Uterus (tissue), 3 donors: ENCODE measurements at regions not wholly inside any gene's neighbourhood (a gene's known extent, or its start where the extent isn't known, plus 50 kb on each side); places are given as distances from the start of the nearest gene placed in this dataset.

Experiments used
- DNase-seq, 2 donors: peaks; one replicate each; pipeline ENCODE4 v3.0.0-alpha.2; 2019 to 2020
- H3K27ac ChIP-seq, 2 donors: fragments of 200-600 bp; sonication (generic); 1 replicate in 1 of 2; 2 replicates in 1 of 2; pipeline ENCODE4 v1.5.1; 2016 to 2018
- H3K27me3 ChIP-seq, 2 donors: fragments of 200-600 bp; sonication (generic); one replicate each; pipeline ENCODE4 v1.5.1; 2018 to 2019; ENCODE audit warnings: control low read depth in 1 of 2
- H3K36me3 ChIP-seq, 2 donors: fragments of 200-600 bp; sonication (generic); one replicate each; pipeline ENCODE4 v1.5.1; 2019; ENCODE audit warnings: control low read depth in 1 of 2
- H3K4me1 ChIP-seq, 2 donors: fragments of 200-600 bp; sonication (generic); one replicate each; pipeline ENCODE4 v1.5.1; 2018 to 2019; ENCODE audit warnings: control low read depth in 1 of 2
- H3K4me3 ChIP-seq, 2 donors: fragments of 200-600 bp; sonication (generic); 1 replicate in 1 of 2; 2 replicates in 1 of 2; pipeline ENCODE4 v1.5.1; 2018 to 2019; ENCODE audit warnings: mild to moderate bottlenecking in 1 of 2
- H3K9me3 ChIP-seq, 2 donors: fragments of 200-600 bp; sonication (generic); one replicate each; pipeline ENCODE4 v1.5.1; 2019; ENCODE audit warnings: control low read depth in 1 of 2
- POLR2A ChIP-seq, 2 donors: fragments of 450-650 bp; IDR thresholded peaks; one replicate each; pipeline ENCODE4 v1.6.1; 2016; ENCODE audit warnings: antibody characterized with exemption in 2 of 2, mild to moderate bottlenecking in 1 of 2, moderate library complexity in 1 of 2
- intact Hi-C: fragments of 100-400 bp; cut with DNase I; formaldehyde crosslinking; loops from one replicate; pipeline ENCODE4 v1.15.1; 2023; ENCODE audit warnings: low total_unique reads
- TF ChIP-seq, protein P1 (sequence below), 4 experiments: fragments of 200-600 bp in 2 of 4; fragments of 450-650 bp in 2 of 4; sonication (generic) in 2 of 4; IDR thresholded peaks; one replicate each; pipeline ENCODE4 v1.5.1; 2016 to 2019; ENCODE audit warnings: antibody characterized with exemption in 4 of 4, mild to moderate bottlenecking in 2 of 4, moderate library complexity in 1 of 4
- donor health status: DM: yes; HTN: yes; CAD: no.

DNA sequence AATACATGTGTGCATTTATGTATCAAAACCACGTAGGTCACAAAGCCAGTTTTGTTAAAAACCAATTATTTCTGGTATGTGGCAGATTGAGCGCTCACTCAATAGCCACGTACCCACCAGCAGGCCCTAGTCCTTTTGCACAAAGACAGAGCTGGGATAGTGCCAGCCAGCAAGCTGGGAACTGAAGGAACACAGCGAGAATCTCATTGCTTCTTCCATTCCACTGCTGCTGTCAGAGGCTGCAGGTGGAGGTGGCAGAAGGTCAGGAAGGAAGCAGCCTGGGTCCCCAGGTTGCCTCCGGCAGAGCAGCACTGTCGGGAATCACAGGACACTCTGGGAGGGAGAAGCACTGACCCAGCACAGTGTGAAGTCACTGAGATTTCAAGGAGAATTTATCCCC lies 385.5 kb upstream of the PFKP start:
- no peaks in the 10 kb centered on the region for H3K27me3 ChIP-seq
- H3K36me3 ChIP-seq = no peaks in the 10 kb centered on the region
- no peak overlapping the region for H3K4me3 ChIP-seq
- H3K4me1 ChIP-seq = peaks cover 0 to 4% of the 10 kb centered on the region in 2 donors
- DNase-seq = no peak
- TF ChIP-seq POLR2A (IDR thresholded peaks at IDR 0.05) = no peak
- TF ChIP-seq, protein P1, sequence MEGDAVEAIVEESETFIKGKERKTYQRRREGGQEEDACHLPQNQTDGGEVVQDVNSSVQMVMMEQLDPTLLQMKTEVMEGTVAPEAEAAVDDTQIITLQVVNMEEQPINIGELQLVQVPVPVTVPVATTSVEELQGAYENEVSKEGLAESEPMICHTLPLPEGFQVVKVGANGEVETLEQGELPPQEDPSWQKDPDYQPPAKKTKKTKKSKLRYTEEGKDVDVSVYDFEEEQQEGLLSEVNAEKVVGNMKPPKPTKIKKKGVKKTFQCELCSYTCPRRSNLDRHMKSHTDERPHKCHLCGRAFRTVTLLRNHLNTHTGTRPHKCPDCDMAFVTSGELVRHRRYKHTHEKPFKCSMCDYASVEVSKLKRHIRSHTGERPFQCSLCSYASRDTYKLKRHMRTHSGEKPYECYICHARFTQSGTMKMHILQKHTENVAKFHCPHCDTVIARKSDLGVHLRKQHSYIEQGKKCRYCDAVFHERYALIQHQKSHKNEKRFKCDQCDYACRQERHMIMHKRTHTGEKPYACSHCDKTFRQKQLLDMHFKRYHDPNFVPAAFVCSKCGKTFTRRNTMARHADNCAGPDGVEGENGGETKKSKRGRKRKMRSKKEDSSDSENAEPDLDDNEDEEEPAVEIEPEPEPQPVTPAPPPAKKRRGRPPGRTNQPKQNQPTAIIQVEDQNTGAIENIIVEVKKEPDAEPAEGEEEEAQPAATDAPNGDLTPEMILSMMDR (IDR thresholded peaks at IDR 0.05) = no peak
- intact Hi-C loops = no loop called here
- H3K9me3 ChIP-seq = no peaks in the 10 kb centered on the region
- no peak overlapping the region for H3K27ac ChIP-seq

DNA sequence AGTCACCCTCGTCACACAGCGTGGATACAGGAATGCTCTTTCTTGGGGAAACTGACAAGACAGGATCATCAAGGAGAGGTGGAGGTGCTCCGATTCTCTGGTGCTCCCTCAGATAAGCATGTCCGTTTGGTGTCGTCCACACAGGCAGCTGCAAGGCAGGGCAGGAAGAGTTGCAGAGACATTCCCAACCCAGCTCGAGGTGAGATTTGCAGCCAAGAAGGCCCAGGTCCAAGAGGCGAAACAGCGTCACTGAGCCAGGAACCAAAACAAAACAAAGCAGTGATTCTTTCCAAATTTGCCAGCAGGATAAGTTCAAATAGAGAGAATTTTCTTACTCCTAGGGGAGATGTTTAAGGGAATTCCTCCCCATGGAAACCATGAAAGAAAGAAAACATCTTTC lies 386.5 kb upstream of the PFKP start:
- H3K27ac ChIP-seq = no peak overlapping the region
- no peaks in the 10 kb centered on the region for H3K27me3 ChIP-seq
- TF ChIP-seq, protein P1 (IDR thresholded peaks at IDR 0.05) = no peak
- no peak for TF ChIP-seq POLR2A (IDR thresholded peaks at IDR 0.05)
- H3K9me3 ChIP-seq = no peaks in the 10 kb centered on the region
- H3K36me3 ChIP-seq = no peaks in the 10 kb centered on the region
- no peak overlapping the region for H3K4me3 ChIP-seq
- DNase-seq = no peak
- H3K4me1 ChIP-seq = peaks cover 0 to 4% of the 10 kb centered on the region in 2 donors
- intact Hi-C loops = no loop called here

DNA sequence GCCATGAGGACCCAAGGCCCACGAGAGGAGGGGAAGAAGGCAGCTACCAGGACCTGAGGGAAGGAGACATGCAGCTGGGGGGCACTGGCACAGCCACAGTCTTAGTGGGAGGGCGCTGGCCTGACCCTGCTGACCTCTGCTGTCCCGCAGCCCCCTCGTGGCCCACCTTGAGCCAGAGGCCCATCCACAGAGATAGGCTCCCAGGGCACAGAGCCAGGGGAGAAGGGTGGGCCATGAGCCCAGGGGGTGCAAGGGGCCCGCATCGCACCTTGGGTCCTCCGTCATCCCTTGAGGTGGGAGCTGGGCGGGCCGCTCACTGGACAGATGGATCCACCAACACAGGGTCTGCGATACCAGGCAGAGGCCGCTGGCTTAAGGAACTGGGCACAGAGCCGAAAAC lies 387.7 kb upstream of the PFKP start:
- DNase-seq = no peak
- Histone ChIP-seq H3K27ac (no peak overlapping the region), H3K4me3 (no peak overlapping the region), H3K27me3 (no peaks in the 10 kb centered on the region), H3K9me3 (no peaks in the 10 kb centered on the region), H3K4me1 (peaks cover 0 to 4% of the 10 kb centered on the region in 2 donors), H3K36me3 (no peaks in the 10 kb centered on the region)
- TF ChIP-seq, protein P1 (IDR thresholded peaks at IDR 0.05) = no peak
- TF ChIP-seq POLR2A (IDR thresholded peaks at IDR 0.05) = no peak
- intact Hi-C loops = no loop called here

DNA sequence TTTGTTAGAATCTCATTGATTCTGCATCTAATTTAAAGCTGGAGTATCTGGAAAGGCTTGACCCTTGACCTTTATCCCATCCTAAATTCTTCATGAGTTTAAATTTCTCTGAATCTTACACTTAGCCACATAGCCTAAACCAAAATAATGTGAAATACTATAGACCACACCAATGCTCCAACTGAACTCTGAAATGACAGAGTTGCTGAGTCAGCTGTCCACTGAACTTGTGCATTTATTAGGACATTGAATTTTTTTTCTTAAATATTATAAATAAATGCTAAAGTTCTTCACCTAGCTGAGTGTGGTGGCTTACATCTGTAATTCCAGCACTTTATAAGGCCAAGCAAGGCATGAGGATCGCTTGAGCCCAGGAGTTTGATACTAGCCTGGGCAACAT lies 390.9 kb upstream of the PFKP start:
- no peak for TF ChIP-seq POLR2A (IDR thresholded peaks at IDR 0.05)
- TF ChIP-seq, protein P1 (IDR thresholded peaks at IDR 0.05) = no peak
- Histone ChIP-seq H3K9me3 (no peaks in the 10 kb centered on the region), H3K27ac (no peak overlapping the region), H3K4me1 (peaks cover 0 to 4% of the 10 kb centered on the region in 2 donors), H3K36me3 (no peaks in the 10 kb centered on the region), H3K27me3 (no peaks in the 10 kb centered on the region), H3K4me3 (no peak overlapping the region)
- no peak for DNase-seq
- intact Hi-C loops = no loop called here

DNA sequence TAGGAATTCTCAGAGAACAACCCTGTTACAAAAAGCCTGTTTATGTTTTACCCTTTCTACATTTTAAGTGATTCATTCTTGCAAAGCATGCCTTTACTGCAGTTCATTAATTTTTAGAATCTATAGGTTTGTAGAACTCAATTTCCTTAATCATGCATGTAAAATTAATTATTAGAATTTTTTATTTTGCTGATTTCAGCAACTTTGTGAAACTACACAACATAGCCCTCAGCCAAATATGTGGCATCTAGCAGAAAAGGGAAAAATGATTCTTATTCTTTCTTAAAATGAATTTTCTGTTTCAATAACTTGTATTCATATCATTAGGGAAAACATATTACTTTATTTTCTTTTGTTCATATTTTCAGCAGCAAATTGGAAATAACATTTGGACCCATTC lies 392.9 kb upstream of the PFKP start:
- no peaks in the 10 kb centered on the region for H3K9me3 ChIP-seq
- no peaks in the 10 kb centered on the region for H3K36me3 ChIP-seq
- no peak overlapping the region for H3K4me3 ChIP-seq
- TF ChIP-seq POLR2A (IDR thresholded peaks at IDR 0.05) = no peak
- TF ChIP-seq, protein P1 (IDR thresholded peaks at IDR 0.05) = no peak
- no peaks in the 10 kb centered on the region for H3K27me3 ChIP-seq
- intact Hi-C loops = no loop called here
- no peak overlapping the region for H3K27ac ChIP-seq
- no peak for DNase-seq
- H3K4me1 ChIP-seq = no peaks in the 10 kb centered on the region
